NCI-H524 (cell line): ENCODE measurements at regions not wholly inside any gene's neighbourhood (a gene's known extent, or its start where the extent isn't known, plus 50 kb on each side); places are given as distances from the start of the nearest gene placed in this dataset.
A peak's percentile ranks its signal among the peaks of the same experiment; 100 is the strongest.

ENCODE experiments used
- DNase-seq, 2 experiments: peaks; one replicate each; lab custom pipeline; 2025; lab: John Stamatoyannopoulos, UW

GRCh38 chr3:117708601-117709000, 999.0 kb downstream of the TUSC7 start:
- DNase-seq, result no peak

DNA sequence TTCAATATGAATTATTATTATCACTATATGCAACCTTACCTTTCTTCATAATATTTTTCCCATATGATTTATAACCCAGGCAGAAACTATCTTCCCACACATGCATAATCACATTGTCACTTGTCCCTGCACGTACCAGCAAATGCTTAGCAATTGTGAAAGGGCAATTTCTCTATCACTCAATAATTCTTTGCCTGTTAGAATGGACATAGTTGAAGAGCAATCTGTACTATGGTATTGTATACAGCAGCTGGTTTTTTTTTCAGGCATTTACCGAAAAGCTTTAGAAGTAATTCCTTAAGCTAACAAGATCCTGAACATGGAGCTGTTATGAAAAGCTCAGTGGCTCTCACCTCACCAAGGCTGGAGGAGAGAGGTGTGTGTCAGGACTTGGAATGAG, 999.5 kb downstream of the TUSC7 start:
- peak in 1 of 2 experiments; percentile 11 for DNase-seq

DNA sequence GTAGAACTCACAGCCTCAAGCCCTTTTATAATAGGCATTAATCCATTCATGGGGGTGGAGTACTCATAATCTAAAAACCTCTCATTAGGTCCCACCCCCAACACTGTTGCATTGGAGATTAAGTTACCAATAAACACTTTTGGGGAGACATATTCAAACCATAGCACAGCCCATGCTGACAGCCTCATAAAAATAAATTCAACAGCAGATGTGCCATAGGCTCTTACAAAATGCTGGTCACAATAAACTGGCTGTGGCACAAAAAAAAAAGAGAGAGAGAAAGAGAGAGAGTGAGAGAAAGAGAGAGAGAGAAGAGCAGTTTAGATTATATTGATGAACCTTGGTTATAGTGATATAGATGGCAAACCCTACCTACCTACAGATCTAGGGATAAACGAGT, 1000.9 kb downstream of the TUSC7 start:
- DNase-seq, result peak; percentile 83 to 97

- peak in 1 of 2 experiments; percentile 54 for DNase-seq
Observed at GRCh38 chr3:117719316-117719926, 1009.8 kb downstream of the TUSC7 start.

DNA sequence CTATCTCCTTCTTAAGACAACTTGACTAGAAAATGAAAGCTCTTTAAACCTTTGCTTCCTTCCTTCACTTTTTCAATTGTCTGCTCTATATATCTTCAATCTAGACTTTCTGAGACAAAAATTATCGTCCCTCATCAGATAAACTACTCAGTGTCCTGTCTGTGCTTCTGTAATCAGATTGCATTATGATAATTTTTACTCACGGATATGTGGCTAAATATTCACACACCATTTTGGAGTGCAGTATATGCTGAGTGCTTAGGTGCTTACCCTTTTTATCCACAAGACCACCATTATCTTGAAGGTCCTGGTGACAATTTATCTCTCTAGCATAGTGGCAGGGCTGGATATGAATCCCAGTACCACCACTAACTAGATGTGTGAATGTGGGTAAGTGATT, 1012.3 kb downstream of the TUSC7 start:
- DNase-seq, result no peak

DNA sequence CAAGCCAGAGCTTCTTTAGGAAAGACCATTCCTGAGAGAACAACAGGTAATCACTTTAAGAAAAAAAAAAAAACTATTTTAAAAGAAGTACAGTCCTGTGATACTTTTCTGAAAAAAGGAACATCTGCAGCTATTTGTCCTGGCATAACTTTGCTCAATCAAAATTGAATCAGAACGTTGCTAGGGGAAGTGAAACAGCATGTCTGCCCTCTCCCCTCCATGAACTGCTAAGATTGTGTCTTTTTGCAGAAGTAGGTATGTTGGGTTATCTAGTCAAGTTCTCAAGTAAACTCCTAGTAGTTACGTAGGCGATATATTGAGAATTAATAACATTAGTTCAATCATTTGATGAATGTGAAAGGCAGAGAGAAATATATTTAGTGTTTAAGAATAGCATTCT, 1013.3 kb downstream of the TUSC7 start:
- no peak for DNase-seq

DNA sequence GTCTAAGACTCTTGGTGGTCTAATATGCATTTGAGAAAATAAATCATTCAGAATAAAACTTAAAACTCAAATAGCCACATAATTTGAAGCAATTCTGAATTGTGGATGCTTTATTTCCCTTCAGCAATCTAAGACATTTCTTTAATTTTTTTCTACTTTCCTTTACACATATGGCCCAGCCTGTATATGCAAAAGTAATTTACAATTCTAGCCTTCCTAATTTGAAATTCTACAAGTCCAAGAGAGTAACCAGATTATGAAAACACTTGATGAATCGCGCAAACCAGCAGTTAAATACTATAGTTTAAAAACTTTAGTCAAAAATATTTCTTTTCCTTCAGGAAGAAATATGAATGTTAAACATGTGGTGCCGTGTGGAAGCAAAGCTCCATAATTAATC, 1014.2 kb downstream of the TUSC7 start:
- no peak for DNase-seq

- no peak for DNase-seq
Observed at GRCh38 chr3:117725314-117725713, 1015.7 kb downstream of the TUSC7 start.

- no peak for DNase-seq
Observed at GRCh38 chr3:117726776-117727175, 1017.2 kb downstream of the TUSC7 start.

DNA sequence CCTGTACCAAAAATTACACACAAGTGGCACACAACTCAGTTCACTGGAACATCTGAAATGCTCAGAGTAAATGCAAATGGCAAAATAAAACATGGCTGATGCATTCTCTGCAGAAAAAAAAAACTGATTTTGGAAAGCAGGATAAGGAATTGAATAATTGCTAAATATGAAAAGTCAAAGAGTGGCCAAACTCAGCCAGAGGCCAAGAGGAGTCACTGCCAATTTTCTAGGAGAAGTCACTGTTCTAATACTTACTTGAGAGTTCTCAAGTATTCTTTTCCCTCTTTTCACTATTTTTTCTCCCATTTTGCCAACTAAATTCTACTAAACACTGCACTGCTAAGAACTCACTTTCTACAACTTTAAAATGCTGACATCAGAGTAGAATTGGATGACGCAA, 1018.6 kb downstream of the TUSC7 start:
- DNase-seq, result no peak

- no peak for DNase-seq
Observed at GRCh38 chr3:117734496-117734895, 1024.9 kb downstream of the TUSC7 start.

- peak in 1 of 2 experiments; percentile 21 for DNase-seq
Observed at GRCh38 chr3:117735481-117736101, 1026.0 kb downstream of the TUSC7 start.

DNA sequence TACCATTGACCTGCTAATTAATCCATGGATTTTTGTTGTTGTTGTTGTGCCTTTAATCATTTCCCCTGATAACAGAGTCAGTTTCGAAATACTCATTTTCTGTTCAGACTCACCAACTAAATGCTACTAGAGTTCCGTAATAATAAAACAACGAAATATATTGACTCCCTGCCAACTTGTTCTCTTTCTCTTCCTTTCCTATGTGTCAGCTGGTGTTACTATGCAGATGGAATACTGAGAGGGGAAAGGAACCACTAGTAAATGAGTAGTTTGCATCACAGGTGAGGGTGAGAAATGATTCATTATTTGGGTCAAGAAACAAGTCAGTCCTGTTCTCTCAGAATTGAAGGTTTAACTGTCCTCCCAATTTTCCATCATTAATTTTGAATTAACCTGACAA, 1027.3 kb downstream of the TUSC7 start:
- DNase-seq, result no peak

DNA sequence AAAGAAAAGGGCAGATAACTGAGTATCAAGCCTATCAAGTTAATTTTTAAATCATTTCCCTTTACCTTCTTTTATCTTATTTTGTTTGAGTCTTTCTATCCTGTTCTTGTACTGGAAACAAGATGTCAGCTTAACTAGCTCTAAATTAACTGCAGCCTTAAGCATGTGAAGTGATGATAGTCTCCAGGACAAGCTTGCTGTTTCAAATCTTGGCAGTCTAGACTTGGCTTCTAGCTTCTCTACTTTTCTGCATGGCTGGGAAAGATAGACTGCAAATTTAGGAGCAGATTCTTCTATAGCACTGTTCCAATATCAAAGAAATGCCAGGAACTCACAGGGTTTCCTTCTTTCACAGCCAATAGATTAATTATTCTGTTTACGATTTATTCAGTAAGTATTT, 1034.4 kb downstream of the TUSC7 start:
- DNase-seq, result no peak

DNA sequence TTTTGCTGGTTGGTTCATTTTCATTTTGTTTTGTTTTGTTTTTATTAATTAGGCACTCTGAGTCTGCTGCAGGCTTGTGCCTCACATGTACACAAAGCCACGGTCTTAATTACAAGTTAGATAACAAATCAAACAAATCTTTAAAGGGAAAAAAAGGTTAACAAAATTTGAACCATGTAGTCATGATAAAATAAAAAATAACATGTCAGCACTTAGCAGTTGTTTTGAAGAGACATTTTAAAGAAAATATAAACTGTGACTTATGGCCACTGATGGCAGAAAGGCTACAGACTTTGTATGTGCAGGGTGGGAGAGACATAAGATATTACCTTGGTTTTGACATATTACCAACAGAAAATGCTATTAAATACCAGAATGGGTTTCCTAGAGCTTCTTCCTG, 1035.4 kb downstream of the TUSC7 start:
- no peak for DNase-seq

GRCh38 chr3:117745516-117745915, 1035.9 kb downstream of the TUSC7 start:
- no peak for DNase-seq

DNA sequence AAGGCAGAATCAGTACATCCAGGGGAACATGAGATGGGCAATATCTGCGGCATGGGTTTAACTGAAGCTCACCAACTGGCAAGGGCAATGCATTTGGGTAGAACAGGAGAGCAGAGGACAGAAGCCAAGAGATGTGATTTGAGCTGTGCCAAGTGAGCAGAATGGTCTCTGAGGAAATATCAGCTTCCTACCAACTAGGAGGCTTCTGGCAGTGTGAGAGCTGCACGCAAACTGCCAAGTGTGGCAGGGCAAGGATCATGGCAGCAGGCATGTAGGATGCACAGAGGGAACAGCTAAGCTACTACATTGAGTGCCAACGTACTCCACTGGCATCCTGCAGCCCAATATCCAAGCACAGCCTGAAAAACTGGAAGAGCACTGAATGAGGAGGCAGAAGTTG, 1036.5 kb downstream of the TUSC7 start:
- no peak for DNase-seq

DNA sequence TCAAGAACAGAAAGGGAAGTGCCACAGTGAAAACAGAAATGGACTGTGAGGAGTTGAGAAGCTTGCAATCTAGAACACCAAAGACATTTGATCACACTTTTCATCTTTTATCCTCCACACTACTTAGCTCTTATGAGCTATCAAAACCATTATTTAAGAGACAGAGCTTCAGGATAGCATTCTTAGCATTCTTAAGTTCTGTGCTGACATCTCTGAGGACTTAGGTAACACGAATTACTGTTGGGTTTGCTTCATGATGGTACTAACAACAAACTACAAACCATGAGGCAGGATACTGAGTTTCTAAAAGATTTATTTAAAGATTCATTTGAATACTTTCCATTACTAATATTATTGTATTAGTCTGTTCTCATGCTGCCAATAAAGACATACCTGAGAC, 1038.6 kb downstream of the TUSC7 start:
- DNase-seq, result no peak

GRCh38 chr3:117750674-117751269, 1041.2 kb downstream of the TUSC7 start:
- peak; percentile 29 to 74 for DNase-seq

- no peak for DNase-seq
Observed at GRCh38 chr3:117751651-117752050, 1042.1 kb downstream of the TUSC7 start.

DNA sequence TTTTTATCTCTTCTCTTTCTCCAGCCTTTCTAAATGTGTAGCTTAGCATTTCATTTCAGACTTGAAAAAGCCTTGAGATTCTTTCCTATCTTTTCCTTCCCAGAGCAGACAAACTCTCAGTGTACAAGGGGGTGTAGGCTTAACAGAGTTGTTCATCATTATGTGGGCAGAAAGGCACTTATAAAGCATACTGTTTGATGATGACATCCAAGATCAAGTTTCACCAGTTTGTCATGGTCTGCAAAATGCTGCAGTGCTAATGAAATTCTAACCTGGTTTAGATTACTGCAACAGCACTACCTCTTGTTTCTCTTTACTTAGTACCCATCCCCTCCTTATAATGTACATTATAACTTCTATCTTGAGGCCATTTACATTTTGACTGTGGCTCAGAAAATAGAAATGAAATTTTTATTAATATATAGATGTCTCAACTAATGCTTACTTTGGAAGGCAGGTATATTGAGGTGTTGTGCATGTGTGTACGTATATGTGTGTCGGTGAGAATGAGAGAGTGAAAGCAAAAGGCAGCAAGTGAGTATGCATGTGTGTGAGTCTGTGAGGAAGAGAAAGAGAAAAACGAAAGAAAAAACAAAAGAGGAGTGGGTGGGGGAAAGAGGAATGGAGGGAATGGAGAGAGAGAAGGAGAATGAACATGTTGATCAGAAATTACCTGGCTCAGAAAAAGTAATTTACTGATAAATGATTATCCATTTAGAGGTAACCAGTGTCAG, 1043.6 kb downstream of the TUSC7 start:
- peak in 1 of 2 experiments; percentile 71 for DNase-seq

DNA sequence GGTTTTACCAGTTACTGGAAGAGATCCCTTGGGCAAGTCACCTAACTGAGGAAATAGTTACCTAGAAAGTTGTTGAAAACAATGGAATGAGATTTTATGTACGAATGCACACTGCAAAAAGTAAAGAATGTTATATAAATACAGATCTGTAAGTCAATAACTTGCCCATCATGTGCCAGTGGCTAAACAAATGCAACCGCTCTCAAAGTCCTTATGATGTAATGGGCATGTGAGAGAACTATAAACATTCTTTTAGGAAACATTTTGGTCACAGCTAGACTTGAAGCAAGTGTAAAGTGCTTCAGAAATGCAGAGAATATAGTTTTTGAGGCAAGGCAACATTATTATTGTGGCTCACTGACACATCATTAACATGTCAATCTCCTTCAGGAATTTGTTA, 1044.5 kb downstream of the TUSC7 start:
- DNase-seq, result no peak

- no peak for DNase-seq
Observed at GRCh38 chr3:117754841-117755240, 1045.3 kb downstream of the TUSC7 start.
